ENCODE measurements at regions not wholly inside any gene's neighbourhood (a gene's known extent, or its start where the extent isn't known, plus 50 kb on each side); places are given as distances from the start of the nearest gene placed in this dataset.
"Not testable (repeated sequence)": the region's sequence is repeated elsewhere in the genome, so short reads cannot be mapped to it uniquely, and the experiment has no call there.

GRCh38 chr3:75129101-75129500 lies 514.6 kb upstream of the CNTN3 start:
- DNase-seq: no peak

GRCh38 chr3:75136100-75136897 lies 521.8 kb upstream of the CNTN3 start:
- peak; percentile 81 for DNase-seq

GRCh38 chr3:75138345-75138744 lies 523.9 kb upstream of the CNTN3 start:
- no peak for DNase-seq

DNA sequence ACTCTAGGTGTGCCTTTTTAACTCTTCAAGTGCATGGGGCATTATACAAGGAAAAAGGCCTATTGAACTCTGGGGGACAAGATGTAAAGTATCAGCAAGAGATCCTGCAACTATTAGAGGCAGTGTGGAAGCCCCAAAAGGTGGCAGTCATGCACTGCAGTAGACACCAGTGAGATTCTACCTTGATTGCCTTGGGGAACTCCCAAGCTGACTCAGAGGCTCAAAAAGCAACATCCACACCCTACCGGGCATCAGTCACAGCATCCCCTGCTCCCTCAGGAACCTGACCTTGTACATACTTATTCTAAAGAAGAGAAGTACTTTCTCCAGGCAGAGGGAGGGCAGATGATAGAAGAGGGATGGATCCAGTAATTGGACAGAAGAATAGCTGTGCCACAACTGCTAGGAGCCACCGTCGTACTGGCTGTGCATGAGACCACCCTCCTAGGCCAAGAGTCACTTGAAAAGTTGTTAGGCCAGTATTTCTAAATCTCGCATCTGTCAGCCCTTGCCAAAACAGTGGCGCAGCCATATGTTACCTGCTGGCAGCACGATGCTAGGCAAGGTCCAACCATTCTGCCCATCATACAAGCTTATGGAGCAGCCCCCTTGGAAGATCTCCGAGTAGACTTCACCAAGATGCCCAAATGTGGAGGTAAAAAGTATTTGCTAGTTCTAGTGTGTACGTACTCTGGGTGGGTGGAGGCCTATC lies 523.1 kb upstream of the FRG2C start:
- peak; percentile 13 for DNase-seq

DNA sequence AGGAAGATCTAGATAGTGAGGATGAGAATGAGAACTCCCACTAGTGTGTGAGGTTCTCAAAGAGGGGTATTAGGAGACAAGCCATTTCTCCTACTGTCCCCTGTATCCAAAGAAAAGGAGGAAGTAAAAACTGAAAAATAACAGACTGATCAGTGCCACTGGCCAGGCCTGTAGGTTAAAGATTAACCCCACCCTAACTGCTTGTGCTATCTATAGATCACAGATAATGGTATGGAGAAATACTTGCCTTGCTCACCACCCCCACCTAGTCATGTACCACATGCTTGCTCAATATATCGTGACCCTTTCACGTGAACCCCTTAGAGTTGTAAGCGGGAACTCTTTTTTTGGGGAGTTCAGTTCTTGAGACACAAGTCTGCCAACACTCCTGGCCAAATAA lies 519.7 kb upstream of the FRG2C start:
- peak; percentile 46 for DNase-seq

DNA sequence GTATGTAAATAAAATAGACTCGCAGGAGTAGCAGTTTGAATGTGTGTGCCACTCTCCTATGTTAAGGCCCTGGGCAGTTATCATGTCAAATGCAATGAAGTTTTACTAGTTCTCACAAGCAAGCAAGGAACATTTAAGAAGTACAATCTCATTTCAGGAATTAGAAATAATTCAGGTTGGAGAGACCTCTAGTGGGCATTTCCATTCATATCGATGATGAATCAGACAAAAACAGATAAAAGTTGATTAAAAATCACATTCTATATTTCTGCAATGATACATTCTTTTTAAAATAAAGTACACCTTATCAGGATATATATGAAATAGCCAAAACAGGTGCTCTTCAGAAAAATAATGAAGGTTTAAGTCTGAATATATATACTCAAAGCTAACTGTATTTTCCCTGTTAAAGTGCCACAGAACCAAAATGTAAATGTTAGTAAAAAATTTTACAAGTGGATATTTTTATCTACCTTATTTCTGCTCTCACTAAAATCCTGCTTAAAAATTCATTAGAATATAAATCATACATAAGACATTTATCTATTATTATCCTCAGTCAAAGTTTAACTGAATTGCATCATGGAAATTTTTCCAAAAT lies 492.4 kb upstream of the FRG2C start:
- peak; percentile 37 for DNase-seq

DNA sequence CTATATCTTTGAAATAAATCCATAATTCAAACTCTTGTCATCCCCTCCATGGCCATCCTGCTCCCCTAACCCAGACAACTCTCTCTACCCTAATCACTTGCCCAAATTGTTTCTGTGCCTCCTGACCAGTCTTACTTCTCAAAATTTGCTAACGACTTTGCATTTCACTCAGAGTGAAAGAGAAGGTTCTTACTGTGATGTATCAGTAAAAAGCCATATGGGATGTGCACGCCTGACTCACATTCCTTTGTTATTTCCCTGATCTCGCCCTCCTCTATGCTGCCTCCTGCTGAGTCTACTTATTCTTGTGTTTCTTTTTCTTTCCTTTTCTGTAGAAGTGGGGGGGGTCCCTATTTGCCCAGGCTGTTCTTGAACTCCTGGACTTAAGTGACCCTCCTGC lies 487.2 kb upstream of the FRG2C start:
- DNase-seq: no peak

DNA sequence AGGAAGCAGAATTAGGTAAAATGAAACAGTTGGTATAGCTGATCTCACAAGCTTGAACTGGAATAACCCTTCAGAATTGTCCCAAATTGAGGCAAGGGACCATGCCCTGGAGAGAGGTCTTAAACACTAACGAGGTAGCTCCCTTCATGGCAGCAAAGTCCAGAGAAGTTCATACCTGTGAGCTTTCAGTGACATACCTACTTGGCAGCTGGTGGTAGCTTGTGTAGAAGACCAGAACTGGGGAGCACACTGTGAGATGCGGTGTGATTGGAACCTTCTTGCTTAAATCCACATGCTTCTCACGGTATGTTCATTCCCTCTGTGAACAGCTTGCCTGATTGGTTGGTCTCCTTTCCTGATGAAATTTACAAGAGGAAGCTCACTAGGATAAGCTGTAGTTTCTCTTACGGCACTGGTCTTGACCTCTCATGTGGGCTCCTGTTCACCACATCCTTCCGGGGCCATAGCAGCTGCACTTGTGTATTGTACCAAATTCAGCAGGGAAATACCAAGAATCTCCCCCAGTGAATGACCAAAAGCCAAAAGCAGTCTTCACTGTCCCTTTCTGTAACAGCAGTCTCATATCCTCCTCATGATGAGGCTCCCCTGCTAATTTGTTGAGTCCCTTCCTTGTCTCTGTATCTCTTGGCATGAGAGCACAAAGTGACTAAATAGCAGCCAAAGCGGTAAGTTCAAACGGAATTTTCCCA lies 483.7 kb upstream of the FRG2C start:
- no peak for DNase-seq

DNA sequence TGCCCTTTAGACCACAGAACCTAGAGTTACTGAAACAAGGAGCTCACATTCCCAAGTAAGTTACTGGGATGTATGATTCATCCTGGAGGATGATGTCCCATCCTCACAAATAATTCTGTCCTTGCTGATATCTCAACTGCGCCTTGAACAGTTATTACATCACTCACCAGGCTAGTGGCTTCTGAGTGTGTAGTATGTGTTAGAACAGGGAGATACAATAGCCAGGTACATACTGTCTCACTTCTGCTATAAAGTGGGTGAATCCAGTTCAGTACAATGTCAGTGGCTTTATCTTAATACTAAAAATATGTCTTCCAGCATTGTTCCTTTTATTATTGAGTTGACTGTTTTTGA lies 483.2 kb upstream of the FRG2C start:
- DNase-seq: no peak

- no peak for DNase-seq
These were observed 475.2 kb upstream of the FRG2C start for GRCh38 chr3:75188962-75189361.

GRCh38 chr3:75192146-75192616 lies 471.9 kb upstream of the FRG2C start:
- DNase-seq: peak; percentile 30

- DNase-seq: no peak
These were observed 470.3 kb upstream of the FRG2C start for GRCh38 chr3:75193797-75194196.

DNA sequence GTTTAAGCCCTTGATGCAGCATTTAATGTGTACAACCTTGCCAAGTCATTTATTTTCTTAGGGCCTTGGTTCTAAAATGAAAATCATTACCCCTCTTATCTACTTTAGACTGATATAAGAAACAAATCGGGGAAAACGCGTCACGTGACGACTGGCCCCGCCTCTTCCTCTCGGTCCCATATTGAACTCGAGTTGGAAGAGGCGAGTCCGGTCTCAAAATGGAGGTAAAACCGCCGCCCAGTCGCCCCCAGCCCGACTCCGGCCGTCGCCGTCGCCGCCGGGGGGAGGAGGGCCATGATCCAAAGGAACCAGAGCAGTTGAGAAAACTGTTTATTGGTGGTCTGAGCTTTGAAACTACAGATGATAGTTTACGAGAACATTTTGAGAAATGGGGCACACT lies 449.8 kb upstream of the FRG2C start:
- DNase-seq: not testable (repeated sequence)

GRCh38 chr3:75218577-75218976 lies 445.6 kb upstream of the FRG2C start:
- DNase-seq: no peak

DNA sequence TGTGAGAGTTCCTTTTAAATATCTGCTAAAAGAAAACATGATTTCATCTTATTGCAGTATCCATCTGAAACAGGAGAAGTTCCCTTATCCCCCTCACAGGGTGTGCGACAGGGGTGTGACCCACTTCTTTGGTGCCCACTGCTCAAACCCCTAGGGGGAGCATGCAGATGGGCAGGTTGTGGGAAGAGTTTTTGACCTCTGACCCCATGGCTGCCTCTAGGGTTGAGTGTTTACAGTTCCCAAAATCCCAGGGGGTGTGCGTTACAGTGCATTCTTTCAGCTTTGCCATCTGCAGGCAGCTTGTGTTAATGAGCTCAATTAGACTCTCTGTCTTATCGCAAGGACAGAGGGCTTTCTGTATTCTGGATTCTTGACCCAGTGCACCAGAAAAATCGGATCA lies 443.2 kb upstream of the FRG2C start:
- no peak for DNase-seq

GRCh38 chr3:75224412-75224811 lies 439.7 kb upstream of the FRG2C start:
- DNase-seq: no peak

DNA sequence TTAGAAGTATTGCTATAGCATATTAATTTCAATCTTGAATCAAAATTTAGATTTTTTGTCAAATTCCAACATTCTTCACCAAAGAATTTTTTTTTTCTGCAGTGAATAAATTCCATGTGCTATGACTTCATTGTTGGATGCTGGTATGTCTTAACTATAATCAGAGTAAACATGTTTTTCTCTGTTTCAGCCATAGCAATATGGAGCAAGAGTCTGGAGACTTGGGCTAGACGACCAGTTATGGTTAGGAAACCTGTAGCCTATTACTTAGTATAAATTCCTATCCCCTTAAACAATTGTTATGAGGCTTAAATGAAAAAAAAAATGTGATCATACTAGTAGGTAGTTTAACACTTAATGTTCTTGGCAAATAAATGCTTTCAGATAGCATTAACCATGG lies 431.9 kb upstream of the FRG2C start:
- no peak for DNase-seq

DNA sequence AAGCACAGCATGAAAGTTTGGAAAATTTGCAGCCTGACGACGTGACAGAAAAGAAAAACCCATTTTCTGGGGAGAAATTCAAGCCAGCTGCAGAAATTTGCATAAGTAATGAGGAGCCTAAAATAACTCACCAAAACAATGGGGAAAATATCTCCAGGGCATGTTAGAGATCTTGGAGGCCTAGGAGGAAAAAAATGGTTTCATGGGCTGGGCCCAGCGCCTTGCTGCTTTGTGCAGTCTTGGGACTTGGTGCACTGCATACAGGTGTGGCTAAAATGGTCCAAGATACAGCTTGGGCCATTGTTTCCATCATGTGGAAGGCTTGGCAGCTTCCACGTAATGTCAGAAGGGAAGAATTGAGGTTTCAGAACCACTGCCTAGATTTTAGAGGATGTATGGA lies 428.5 kb upstream of the FRG2C start:
- no peak for DNase-seq

DNA sequence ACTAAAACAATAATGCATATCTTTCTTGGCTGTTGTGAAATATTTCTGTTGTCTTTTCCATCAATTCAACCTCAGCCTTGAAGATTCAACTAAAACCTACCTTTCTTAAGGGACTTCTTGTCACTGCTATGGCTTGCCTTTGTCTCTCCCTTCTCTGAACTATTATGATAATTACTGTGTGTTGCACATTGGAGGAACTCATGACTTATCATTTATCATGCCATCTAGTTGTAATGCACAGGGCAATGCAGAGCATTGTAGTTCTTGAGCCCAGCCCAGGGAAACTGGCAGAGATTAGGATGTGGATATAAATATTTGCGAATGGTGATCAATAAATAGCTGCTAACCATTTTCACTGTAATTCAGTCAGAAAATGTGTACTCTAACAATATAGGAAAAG lies 427.1 kb upstream of the FRG2C start:
- no peak for DNase-seq

GRCh38 chr3:75237477-75237876 lies 426.7 kb upstream of the FRG2C start:
- no peak for DNase-seq

GRCh38 chr3:75241226-75241962 lies 422.7 kb upstream of the FRG2C start:
- DNase-seq: peak; percentile 0

GRCh38 chr3:75242012-75242735 lies 422.0 kb upstream of the FRG2C start:
- DNase-seq: no peak

Data from DMS53 (cell line).